ENCODE measurements at regions not wholly inside any gene's neighbourhood (a gene's known extent, or its start where the extent isn't known, plus 50 kb on each side); places are given as distances from the start of the nearest gene placed in this dataset.
A peak's percentile ranks its signal among the peaks of the same experiment; 100 is the strongest.

GRCh38 chr15:38721568-38721945, 156.9 kb upstream of the RASGRP1 start:
- Histone ChIP-seq H3K4me1 (ENCODE audit: insufficient read depth, low read length, severe bottlenecking) (no peaks in the 10 kb centered on the region), H2AFZ (ENCODE audit: low read length) (no peak overlapping the region), H3K9me2 (ENCODE audit: low read depth, low read length) (no peaks in the 10 kb centered on the region), H3K27me3 (ENCODE audit: insufficient read depth, low read length) (0 out of 2 replicates have a peak, but pooled peaks cover 5% of the 10 kb centered on the region), H4K20me1 (ENCODE audit: insufficient read depth, low read length) (no peaks in the 10 kb centered on the region), H3K4me2 (ENCODE audit: low read length) (no peak overlapping the region), H3F3A (ENCODE audit: insufficient read depth, low read length) (no peaks in the 10 kb centered on the region), H3K4me3 (ENCODE audit: low read depth, low read length, poor library complexity, severe bottlenecking) (no peak overlapping the region), H3K27ac (ENCODE audit: low read depth, low read length, poor library complexity, severe bottlenecking) (no peak overlapping the region), H3K79me2 (ENCODE audit: insufficient read depth, low read length) (no peaks in the 10 kb centered on the region), H3K9me3 (ENCODE audit: low read length) (no peaks in the 10 kb centered on the region), H3K9ac (ENCODE audit: low read length) (no peak overlapping the region), H3K36me3 (ENCODE audit: insufficient read depth, low read length) (no peaks in the 10 kb centered on the region)
- TF ChIP-seq EZH2 (IDR thresholded peaks at IDR 0.05; ENCODE audit: borderline replicate concordance, low read length) (no peak), CTCF (IDR thresholded peaks at IDR 0.05; ENCODE audit: low read length) (no peak)

DNA sequence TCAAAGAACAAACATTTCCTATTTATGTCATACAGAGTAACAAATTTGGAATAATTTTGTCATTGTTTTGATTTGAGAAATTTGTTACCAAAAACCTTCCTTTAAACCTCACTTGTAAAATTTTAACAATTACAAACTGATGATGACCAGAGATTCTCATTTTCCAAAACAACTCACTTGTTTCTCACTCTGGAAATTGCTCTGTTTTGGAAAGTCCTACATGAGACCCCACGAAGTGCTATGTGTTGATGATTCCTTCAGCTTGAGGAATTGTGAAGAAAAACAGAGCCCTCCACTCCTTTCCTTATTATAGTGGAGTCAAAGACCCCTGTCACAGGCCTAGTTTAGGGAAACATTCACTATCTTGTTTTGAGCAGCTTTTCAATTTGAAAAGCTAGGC, 157.6 kb upstream of the RASGRP1 start:
- no peaks in the 10 kb centered on the region for H3K9me2 ChIP-seq (ENCODE audit: low read depth, low read length)
- no peaks in the 10 kb centered on the region for H3F3A ChIP-seq (ENCODE audit: insufficient read depth, low read length)
- H3K4me2 ChIP-seq (ENCODE audit: low read length), result no peak overlapping the region
- TF ChIP-seq CTCF (IDR thresholded peaks at IDR 0.05; ENCODE audit: low read length) (no peak), EZH2 (IDR thresholded peaks at IDR 0.05; ENCODE audit: borderline replicate concordance, low read length) (no peak)
- no peaks in the 10 kb centered on the region for H3K36me3 ChIP-seq (ENCODE audit: insufficient read depth, low read length)
- no peaks in the 10 kb centered on the region for H3K9me3 ChIP-seq (ENCODE audit: low read length)
- H3K9ac ChIP-seq (ENCODE audit: low read length), result no peak overlapping the region
- H3K27me3 ChIP-seq (ENCODE audit: insufficient read depth, low read length), result 0 out of 2 replicates have a peak, but pooled peaks cover 7% of the 10 kb centered on the region
- no peak overlapping the region for H2AFZ ChIP-seq (ENCODE audit: low read length)
- no peak overlapping the region for H3K27ac ChIP-seq (ENCODE audit: low read depth, low read length, poor library complexity, severe bottlenecking)
- H3K4me3 ChIP-seq (ENCODE audit: low read depth, low read length, poor library complexity, severe bottlenecking), result no peak overlapping the region
- H3K4me1 ChIP-seq (ENCODE audit: insufficient read depth, low read length, severe bottlenecking), result no peaks in the 10 kb centered on the region
- no peaks in the 10 kb centered on the region for H3K79me2 ChIP-seq (ENCODE audit: insufficient read depth, low read length)
- H4K20me1 ChIP-seq (ENCODE audit: insufficient read depth, low read length), result no peaks in the 10 kb centered on the region

DNA sequence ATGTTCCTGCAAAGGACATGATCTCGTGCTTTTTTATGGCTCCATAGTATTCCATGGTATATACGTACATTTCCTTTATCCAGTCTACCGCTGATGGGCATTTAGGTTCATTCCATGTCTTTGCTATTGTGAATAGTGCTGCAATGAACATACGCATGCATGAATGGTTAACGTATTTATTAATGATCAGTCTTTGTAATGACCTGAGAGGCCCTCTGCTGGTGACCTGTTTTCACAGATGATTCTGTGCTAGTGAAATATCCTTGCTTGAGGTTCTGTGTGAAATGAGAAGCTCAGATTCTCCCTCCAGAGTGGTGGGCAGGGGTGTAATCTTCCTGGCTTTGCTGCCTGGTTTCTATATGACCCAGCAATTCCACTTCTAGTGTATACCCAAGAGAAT, 160.2 kb upstream of the RASGRP1 start:
- no peaks in the 10 kb centered on the region for H3K79me2 ChIP-seq (ENCODE audit: insufficient read depth, low read length)
- no peak overlapping the region for H3K4me2 ChIP-seq (ENCODE audit: low read length)
- no peak overlapping the region for H2AFZ ChIP-seq (ENCODE audit: low read length)
- H3K27me3 ChIP-seq (ENCODE audit: insufficient read depth, low read length), result 0 out of 2 replicates have a peak, but pooled peaks cover 7% of the 10 kb centered on the region
- H3K4me1 ChIP-seq (ENCODE audit: insufficient read depth, low read length, severe bottlenecking), result no peaks in the 10 kb centered on the region
- H3K9me2 ChIP-seq (ENCODE audit: low read depth, low read length), result no peaks in the 10 kb centered on the region
- TF ChIP-seq EZH2 (IDR thresholded peaks at IDR 0.05; ENCODE audit: borderline replicate concordance, low read length), result no peak
- TF ChIP-seq CTCF (IDR thresholded peaks at IDR 0.05; ENCODE audit: low read length), result peak; percentile 21; the same call in 1 of the 2 replicates
- no peaks in the 10 kb centered on the region for H3F3A ChIP-seq (ENCODE audit: insufficient read depth, low read length)
- H3K27ac ChIP-seq (ENCODE audit: low read depth, low read length, poor library complexity, severe bottlenecking), result no peak overlapping the region
- H3K9me3 ChIP-seq (ENCODE audit: low read length), result no peaks in the 10 kb centered on the region
- H3K36me3 ChIP-seq (ENCODE audit: insufficient read depth, low read length), result no peaks in the 10 kb centered on the region
- H3K4me3 ChIP-seq (ENCODE audit: low read depth, low read length, poor library complexity, severe bottlenecking), result no peak overlapping the region
- H3K9ac ChIP-seq (ENCODE audit: low read length), result no peak overlapping the region
- H4K20me1 ChIP-seq (ENCODE audit: insufficient read depth, low read length), result no peaks in the 10 kb centered on the region
